GM13976 (cell line): ENCODE measurements at regions not wholly inside any gene's neighbourhood (a gene's known extent, or its start where the extent isn't known, plus 50 kb on each side); places are given as distances from the start of the nearest gene placed in this dataset.
A peak's percentile ranks its signal among the peaks of the same experiment; 100 is the strongest.

ENCODE experiments used
- DNase-seq: peaks from one replicate; pipeline ENCODE4 v3.0.0; 2012; ENCODE audit warnings: low spot score
- in situ Hi-C: fragments of 300-500 bp; cut with MboI; formaldehyde crosslinking; loops from one replicate; pipeline ENCODE4 v1.12.0; 2022; ENCODE audit warnings: low sequenced_read_pairs, mixed read lengths, inconsistent platforms; ENCODE audit not compliant: unreplicated experiment
- TF ChIP-seq, protein P1 (sequence below): IDR thresholded peaks from 2 replicates; pipeline ENCODE4 v1.5.1; 2012; ENCODE audit warnings: borderline replicate concordance, mild to moderate bottlenecking; ENCODE audit not compliant: insufficient read depth; ENCODE audit errors: extremely low read depth, missing control alignments, control extremely low read depth

DNA sequence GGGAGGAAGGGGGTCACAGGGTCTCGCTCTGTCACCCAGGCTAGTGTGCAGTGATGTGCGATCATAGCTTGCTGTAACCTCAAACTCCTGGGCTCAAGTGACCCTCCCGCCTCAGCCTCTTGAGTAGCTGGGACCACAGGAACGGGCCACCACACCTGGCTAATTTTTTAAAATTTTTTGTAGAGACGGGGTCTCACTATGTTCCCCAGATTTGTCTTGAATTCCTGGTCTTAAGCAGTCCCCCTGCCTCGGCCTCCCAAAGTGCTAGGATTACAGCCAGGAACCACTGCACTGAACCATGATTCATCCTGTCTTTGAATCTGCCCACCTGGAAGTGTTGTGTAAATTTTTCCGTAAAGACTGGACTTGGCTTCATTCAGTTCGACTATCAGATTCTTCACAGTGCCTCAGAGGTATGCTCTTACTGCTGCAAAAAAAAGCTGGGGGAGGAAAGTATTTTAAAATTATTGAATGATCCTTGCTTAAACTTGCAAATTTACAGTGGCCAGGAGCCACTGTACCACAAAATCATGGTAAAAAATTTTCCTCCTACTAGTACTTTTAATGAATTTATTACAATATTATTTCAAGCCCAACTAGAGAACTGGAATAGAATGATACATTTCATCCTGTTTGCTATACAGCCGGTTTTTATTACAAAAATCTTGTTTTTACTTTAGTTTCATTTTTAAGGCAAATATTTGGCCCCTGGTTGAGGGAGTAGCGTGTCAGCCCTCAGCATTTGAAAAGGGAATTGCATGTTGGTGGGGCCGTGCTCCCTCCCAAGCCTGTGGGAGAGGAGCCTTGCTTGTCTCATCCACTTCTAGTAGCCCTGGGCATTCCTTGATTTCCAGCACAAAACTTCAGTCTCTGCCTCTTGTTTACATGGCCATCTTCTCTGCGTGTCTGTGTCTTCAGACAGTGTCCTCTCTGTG is 202.5 kb upstream of the SGK1 start:
- DNase-seq: no peak
- in situ Hi-C loops: no loop called here
- TF ChIP-seq, protein P1, sequence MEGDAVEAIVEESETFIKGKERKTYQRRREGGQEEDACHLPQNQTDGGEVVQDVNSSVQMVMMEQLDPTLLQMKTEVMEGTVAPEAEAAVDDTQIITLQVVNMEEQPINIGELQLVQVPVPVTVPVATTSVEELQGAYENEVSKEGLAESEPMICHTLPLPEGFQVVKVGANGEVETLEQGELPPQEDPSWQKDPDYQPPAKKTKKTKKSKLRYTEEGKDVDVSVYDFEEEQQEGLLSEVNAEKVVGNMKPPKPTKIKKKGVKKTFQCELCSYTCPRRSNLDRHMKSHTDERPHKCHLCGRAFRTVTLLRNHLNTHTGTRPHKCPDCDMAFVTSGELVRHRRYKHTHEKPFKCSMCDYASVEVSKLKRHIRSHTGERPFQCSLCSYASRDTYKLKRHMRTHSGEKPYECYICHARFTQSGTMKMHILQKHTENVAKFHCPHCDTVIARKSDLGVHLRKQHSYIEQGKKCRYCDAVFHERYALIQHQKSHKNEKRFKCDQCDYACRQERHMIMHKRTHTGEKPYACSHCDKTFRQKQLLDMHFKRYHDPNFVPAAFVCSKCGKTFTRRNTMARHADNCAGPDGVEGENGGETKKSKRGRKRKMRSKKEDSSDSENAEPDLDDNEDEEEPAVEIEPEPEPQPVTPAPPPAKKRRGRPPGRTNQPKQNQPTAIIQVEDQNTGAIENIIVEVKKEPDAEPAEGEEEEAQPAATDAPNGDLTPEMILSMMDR: no peak

DNA sequence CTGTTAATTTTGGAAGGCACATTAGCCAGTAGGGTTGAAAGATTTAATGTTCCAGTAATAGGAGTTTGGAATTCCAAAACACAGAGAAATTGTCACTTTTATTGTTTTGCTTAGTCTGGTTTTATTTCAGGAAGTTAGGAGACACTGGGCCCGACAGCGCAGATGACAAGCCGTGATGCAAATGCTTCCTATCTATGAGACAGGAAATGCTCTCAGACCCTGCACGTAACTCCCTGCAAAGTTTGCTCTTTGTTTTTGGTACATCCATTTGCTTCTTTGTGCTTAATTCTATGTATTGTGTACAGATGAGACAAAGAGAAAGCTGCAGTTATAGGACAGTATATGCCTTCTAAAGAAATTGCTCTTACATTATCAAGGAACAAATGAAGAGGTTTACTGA is 201.6 kb upstream of the SGK1 start:
- peak; percentile 23 for DNase-seq
- TF ChIP-seq, protein P1: no peak
- in situ Hi-C loops: no loop called here

DNA sequence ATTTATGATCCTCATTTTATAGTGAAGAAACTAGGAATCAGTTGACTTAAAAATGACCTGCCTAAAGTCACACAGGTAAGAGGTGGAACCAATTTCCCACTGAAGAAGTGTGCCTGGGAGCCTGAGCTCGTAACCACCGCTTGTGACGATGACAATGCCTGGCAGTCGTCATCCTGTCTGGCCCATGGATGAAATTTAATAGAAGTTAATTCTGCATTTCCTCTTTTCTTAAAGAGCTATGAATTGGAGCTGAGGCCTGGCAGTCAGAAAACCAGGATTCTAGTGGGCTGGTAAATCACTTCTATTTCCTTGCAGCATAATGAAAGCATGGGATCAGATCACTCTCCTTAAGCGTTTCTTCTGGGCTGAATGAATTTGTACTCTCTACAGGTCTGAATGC is 200.0 kb upstream of the SGK1 start:
- DNase-seq: no peak
- in situ Hi-C loops: no loop called here
- TF ChIP-seq, protein P1: no peak

DNA sequence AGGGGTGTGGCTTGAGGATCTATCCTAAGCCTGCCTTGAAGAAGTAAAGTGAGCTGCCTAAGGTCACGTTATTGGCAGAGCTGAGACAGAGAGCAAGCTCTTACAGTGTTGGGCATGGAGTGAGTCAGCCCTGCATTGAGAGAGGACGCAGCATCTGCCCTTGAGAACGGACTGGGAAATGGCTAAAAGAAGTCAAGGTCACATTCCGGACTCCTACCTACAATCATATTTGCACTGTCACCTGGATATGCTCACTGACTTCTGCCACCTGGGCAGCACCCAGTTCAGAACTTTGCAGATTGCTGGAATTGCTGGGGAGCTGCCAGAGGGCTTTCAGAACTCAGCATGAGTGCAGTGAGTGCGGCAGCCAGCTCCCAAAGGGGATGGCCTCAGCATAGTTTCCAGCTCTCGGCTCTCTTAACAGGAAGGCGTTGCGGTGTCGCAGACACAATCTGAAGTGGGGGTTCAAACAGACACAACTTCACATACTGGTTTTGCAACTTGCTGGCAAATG is 199.3 kb upstream of the SGK1 start:
- no peak for DNase-seq
- in situ Hi-C loops: no loop called here
- TF ChIP-seq, protein P1: no peak

DNA sequence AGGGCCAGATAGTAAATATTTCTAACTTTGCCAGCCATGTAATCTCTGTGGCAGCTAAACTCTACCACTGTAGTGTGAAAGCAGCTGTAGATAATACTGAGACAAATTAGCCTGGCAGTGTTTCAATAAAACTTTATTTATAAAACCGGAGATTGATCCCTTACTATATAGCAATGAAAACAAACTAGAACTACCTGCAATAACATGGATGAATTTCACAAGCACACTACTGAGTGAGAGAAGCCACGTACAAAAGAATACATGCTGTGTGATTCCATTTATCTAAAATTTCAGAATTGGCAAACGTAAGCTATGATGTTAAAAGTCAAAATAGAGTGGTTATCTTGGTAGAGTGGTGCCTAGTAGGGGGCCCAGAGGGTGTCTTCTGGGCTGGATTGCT is 198.7 kb upstream of the SGK1 start:
- TF ChIP-seq, protein P1: no peak
- in situ Hi-C loops: no loop called here
- no peak for DNase-seq

DNA sequence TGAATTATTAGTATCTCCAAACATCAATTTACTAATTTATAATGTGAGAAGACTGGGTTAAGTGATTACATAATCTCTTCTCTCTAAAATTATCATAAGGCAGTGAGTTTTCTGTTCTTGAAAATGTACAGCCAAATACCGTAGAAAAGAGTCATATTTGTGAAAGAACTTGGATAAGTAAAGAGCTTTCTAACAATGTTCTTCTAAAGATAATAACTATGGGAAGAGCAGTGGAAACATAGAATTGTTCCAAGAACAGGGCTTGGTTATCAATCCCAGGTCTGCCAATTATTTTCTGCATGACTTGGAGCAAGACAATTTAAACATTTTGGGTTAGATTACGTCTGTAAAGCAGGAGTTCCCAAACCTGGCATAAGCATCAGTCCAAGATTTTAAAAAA is 198.1 kb upstream of the SGK1 start:
- TF ChIP-seq, protein P1: no peak
- no peak for DNase-seq
- in situ Hi-C loops: no loop called here
